ENCODE measurements at regions not wholly inside any gene's neighbourhood (a gene's known extent, or its start where the extent isn't known, plus 50 kb on each side); places are given as distances from the start of the nearest gene placed in this dataset.

- DNase-seq (ENCODE audit: low read depth), result no peak
- Histone ChIP-seq H3K4me3 (ENCODE audit: low read depth, low read length) (no peak overlapping the region), H3K27me3 (ENCODE audit: control insufficient read depth, insufficient read depth, low read length) (no peaks in the 10 kb centered on the region), H3K36me3 (ENCODE audit: control insufficient read depth, insufficient read depth, low read length) (no peaks in the 10 kb centered on the region)
- no peak for TF ChIP-seq CTCF (IDR thresholded peaks at IDR 0.05; ENCODE audit: insufficient read depth, low read length, poor library complexity, severe bottlenecking)
Observed at GRCh38 chr4:100605144-100605543, 87.3 kb upstream of the EMCN start.

GRCh38 chr4:100593935-100594334, 76.1 kb upstream of the EMCN start:
- DNase-seq (ENCODE audit: low read depth), result no peak
- H3K36me3 ChIP-seq (ENCODE audit: control insufficient read depth, insufficient read depth, low read length), result no peaks in the 10 kb centered on the region
- H3K27me3 ChIP-seq (ENCODE audit: control insufficient read depth, insufficient read depth, low read length), result no peaks in the 10 kb centered on the region
- H3K4me3 ChIP-seq (ENCODE audit: low read depth, low read length), result no peak overlapping the region
- no peak for TF ChIP-seq CTCF (IDR thresholded peaks at IDR 0.05; ENCODE audit: insufficient read depth, low read length, poor library complexity, severe bottlenecking)

GRCh38 chr4:100591161-100591876, 73.5 kb upstream of the EMCN start:
- Histone ChIP-seq H3K4me3 (ENCODE audit: low read depth, low read length) (no peak overlapping the region), H3K27me3 (ENCODE audit: control insufficient read depth, insufficient read depth, low read length) (no peaks in the 10 kb centered on the region), H3K36me3 (ENCODE audit: control insufficient read depth, insufficient read depth, low read length) (no peaks in the 10 kb centered on the region)
- no peak for DNase-seq (ENCODE audit: low read depth)
- TF ChIP-seq CTCF (IDR thresholded peaks at IDR 0.05; ENCODE audit: insufficient read depth, low read length, poor library complexity, severe bottlenecking), result no peak

GRCh38 chr4:100590325-100590724, 72.5 kb upstream of the EMCN start:
- no peak for TF ChIP-seq CTCF (IDR thresholded peaks at IDR 0.05; ENCODE audit: insufficient read depth, low read length, poor library complexity, severe bottlenecking)
- DNase-seq (ENCODE audit: low read depth), result peak; percentile 5
- no peaks in the 10 kb centered on the region for H3K27me3 ChIP-seq (ENCODE audit: control insufficient read depth, insufficient read depth, low read length)
- H3K4me3 ChIP-seq (ENCODE audit: low read depth, low read length), result no peak overlapping the region
- no peaks in the 10 kb centered on the region for H3K36me3 ChIP-seq (ENCODE audit: control insufficient read depth, insufficient read depth, low read length)

DNA sequence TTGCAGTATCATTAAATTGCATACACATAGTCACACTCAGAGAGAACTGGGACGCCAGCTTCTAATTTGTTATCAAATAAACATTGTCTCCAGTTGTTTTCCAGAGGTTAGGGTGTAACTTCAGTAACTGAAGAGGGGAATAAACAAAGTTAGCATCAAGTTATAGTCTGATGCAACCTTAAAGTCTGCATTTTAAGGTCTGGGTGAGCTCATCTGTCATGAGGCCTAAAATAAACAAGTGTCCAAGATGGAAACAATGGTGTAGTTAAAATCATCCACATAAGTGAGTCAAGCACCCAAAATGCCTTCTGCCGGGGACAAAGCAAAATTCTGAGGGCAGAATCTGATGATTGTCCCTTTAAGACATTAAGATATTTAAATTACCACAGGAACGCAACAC, 70.3 kb upstream of the EMCN start:
- TF ChIP-seq CTCF (IDR thresholded peaks at IDR 0.05; ENCODE audit: insufficient read depth, low read length, poor library complexity, severe bottlenecking), result no peak
- no peak overlapping the region for H3K4me3 ChIP-seq (ENCODE audit: low read depth, low read length)
- DNase-seq (ENCODE audit: low read depth), result no peak
- H3K36me3 ChIP-seq (ENCODE audit: control insufficient read depth, insufficient read depth, low read length), result no peaks in the 10 kb centered on the region
- no peaks in the 10 kb centered on the region for H3K27me3 ChIP-seq (ENCODE audit: control insufficient read depth, insufficient read depth, low read length)

- no peak for DNase-seq (ENCODE audit: low read depth)
Observed at GRCh38 chr4:100582146-100582545, 64.3 kb upstream of the EMCN start.

More at GRCh38 chr4:100582146-100582545, 64.3 kb upstream of the EMCN start:
- Histone ChIP-seq H3K36me3 (ENCODE audit: control insufficient read depth, insufficient read depth, low read length) (no peaks in the 10 kb centered on the region), H3K4me3 (ENCODE audit: low read depth, low read length) (no peak overlapping the region), H3K27me3 (ENCODE audit: control insufficient read depth, insufficient read depth, low read length) (no peaks in the 10 kb centered on the region)
- TF ChIP-seq CTCF (IDR thresholded peaks at IDR 0.05; ENCODE audit: insufficient read depth, low read length, poor library complexity, severe bottlenecking), result no peak
